ENCODE measurements at regions not wholly inside any gene's neighbourhood (a gene's known extent, or its start where the extent isn't known, plus 50 kb on each side); places are given as distances from the start of the nearest gene placed in this dataset.

DNA sequence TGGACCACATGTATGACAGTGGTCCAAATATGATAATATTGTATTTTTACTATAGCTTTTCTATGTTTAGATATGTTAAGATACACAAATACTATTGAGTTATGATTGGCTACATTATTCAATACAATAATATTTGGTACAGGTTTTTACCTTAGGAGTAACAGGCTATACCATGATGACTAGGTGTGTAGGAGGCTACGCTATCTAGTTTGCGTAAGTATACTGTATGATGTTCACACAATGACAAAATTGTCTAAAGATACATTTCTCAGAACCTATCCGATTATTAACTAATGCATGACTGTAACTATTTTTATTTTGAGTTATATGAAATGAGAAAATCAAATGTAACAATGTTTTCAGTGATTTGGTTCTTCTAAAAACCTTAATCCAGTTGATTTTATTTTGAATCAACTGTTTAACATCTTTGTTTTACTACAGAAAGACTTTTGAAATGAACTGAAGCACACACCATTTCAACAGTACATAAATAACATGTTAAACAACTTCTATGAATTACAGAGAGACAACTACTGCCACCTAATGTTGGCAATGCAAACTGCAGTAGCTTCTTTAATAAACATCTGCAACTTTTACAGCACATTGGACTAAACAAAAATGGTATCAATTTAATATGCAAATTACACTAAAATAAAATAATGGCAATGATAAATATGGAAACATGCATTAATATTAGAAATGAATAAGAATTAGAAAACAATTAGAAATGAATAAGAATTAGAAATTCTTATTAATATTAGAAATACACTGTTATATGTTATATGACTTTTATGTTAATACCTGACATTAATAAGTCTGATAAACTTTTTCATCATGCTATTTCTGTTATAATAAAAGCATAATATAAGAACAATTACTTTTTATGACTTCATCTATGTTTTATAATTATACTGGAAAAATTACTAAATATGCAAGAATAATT, 255.7 kb downstream of the MBNL1 start:
- TF ChIP-seq, protein P1, sequence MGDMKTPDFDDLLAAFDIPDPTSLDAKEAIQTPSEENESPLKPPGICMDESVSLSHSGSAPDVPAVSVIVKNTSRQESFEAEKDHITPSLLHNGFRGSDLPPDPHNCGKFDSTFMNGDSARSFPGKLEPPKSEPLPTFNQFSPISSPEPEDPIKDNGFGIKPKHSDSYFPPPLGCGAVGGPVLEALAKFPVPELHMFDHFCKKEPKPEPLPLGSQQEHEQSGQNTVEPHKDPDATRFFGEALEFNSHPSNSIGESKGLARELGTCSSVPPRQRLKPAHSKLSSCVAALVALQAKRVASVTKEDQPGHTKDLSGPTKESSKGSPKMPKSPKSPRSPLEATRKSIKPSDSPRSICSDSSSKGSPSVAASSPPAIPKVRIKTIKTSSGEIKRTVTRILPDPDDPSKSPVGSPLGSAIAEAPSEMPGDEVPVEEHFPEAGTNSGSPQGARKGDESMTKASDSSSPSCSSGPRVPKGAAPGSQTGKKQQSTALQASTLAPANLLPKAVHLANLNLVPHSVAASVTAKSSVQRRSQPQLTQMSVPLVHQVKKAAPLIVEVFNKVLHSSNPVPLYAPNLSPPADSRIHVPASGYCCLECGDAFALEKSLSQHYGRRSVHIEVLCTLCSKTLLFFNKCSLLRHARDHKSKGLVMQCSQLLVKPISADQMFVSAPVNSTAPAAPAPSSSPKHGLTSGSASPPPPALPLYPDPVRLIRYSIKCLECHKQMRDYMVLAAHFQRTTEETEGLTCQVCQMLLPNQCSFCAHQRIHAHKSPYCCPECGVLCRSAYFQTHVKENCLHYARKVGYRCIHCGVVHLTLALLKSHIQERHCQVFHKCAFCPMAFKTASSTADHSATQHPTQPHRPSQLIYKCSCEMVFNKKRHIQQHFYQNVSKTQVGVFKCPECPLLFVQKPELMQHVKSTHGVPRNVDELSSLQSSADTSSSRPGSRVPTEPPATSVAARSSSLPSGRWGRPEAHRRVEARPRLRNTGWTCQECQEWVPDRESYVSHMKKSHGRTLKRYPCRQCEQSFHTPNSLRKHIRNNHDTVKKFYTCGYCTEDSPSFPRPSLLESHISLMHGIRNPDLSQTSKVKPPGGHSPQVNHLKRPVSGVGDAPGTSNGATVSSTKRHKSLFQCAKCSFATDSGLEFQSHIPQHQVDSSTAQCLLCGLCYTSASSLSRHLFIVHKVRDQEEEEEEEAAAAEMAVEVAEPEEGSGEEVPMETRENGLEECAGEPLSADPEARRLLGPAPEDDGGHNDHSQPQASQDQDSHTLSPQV (IDR thresholded peaks at IDR 0.05): peak; percentile 35; the same call in 1 of the 2 replicates
- no peak for TF ChIP-seq CHD1 (IDR thresholded peaks at IDR 0.05; ENCODE audit: low read depth, low read length)
- TF ChIP-seq, protein P2, sequence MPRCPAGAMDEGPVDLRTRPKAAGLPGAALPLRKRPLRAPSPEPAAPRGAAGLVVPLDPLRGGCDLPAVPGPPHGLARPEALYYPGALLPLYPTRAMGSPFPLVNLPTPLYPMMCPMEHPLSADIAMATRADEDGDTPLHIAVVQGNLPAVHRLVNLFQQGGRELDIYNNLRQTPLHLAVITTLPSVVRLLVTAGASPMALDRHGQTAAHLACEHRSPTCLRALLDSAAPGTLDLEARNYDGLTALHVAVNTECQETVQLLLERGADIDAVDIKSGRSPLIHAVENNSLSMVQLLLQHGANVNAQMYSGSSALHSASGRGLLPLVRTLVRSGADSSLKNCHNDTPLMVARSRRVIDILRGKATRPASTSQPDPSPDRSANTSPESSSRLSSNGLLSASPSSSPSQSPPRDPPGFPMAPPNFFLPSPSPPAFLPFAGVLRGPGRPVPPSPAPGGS (IDR thresholded peaks at IDR 0.05; ENCODE audit: borderline replicate concordance, insufficient read depth, low read depth, low read length, poor library complexity, severe bottlenecking): no peak
- TF ChIP-seq RAD21 (IDR thresholded peaks at IDR 0.05; ENCODE audit: insufficient read depth, low read depth, low read length): peak; percentile 90
